CD4-positive, alpha-beta T cell treated with Interleukin-6 at 100 ng/mL for 8 hours (primary cell): ENCODE measurements at regions not wholly inside any gene's neighbourhood (a gene's known extent, or its start where the extent isn't known, plus 50 kb on each side); places are given as distances from the start of the nearest gene placed in this dataset.

Experiments
- DNase-seq: peaks from one replicate; pipeline ENCODE4 v3.0.0-alpha.2; 2020; ENCODE audit warnings: mixed read lengths, low spot score

GRCh38 chr4:63049726-63050125 lies 1359.5 kb downstream of the TECRL start:
- no peak for DNase-seq

GRCh38 chr4:63049278-63049677 lies 1360.0 kb downstream of the TECRL start:
- no peak for DNase-seq

GRCh38 chr4:63036159-63036866 lies 1372.9 kb downstream of the TECRL start:
- DNase-seq: no peak

GRCh38 chr4:63029380-63029779 lies 1379.9 kb downstream of the TECRL start:
- no peak for DNase-seq

- no peak for DNase-seq
Observed at GRCh38 chr4:63020661-63021060, 1388.6 kb downstream of the TECRL start.

- no peak for DNase-seq
Observed at GRCh38 chr4:63017300-63017699, 1392.0 kb downstream of the TECRL start.

- no peak for DNase-seq
Observed at GRCh38 chr4:62970846-62971245, 1438.4 kb downstream of the TECRL start.

GRCh38 chr4:62960415-62960814 lies 1448.8 kb downstream of the TECRL start:
- no peak for DNase-seq

GRCh38 chr4:62953752-62954151 lies 1455.5 kb downstream of the TECRL start:
- DNase-seq: no peak

- no peak for DNase-seq
Observed at GRCh38 chr4:62952366-62952765, 1456.9 kb downstream of the TECRL start.

- DNase-seq: no peak
Observed at GRCh38 chr4:62948108-62948507, 1461.1 kb downstream of the TECRL start.

- DNase-seq: no peak
Observed at GRCh38 chr4:62940229-62940628, 1469.0 kb downstream of the TECRL start.

GRCh38 chr4:62930884-62931283 lies 1478.4 kb downstream of the TECRL start:
- DNase-seq: no peak

GRCh38 chr4:62928483-62928882 lies 1480.8 kb downstream of the TECRL start:
- DNase-seq: no peak

GRCh38 chr4:62927574-62927973 lies 1481.7 kb downstream of the TECRL start:
- no peak for DNase-seq

- DNase-seq: no peak
Observed at GRCh38 chr4:62923783-62924182, 1485.5 kb downstream of the TECRL start.

- no peak for DNase-seq
Observed at GRCh38 chr4:62917649-62918048, 1491.6 kb downstream of the TECRL start.

- DNase-seq: no peak
Observed at GRCh38 chr4:62914758-62915157, 1494.5 kb downstream of the TECRL start.

- DNase-seq: no peak
Observed at GRCh38 chr4:62913065-62913464, 1496.2 kb downstream of the TECRL start.

- DNase-seq: no peak
Observed at GRCh38 chr4:62912531-62912930, 1496.7 kb downstream of the TECRL start.

GRCh38 chr4:62909238-62909637 lies 1500.0 kb downstream of the TECRL start:
- DNase-seq: no peak

GRCh38 chr4:62901101-62901500 lies 1508.1 kb downstream of the TECRL start:
- DNase-seq: no peak

- DNase-seq: no peak
Observed at GRCh38 chr4:62899646-62900364, 1509.4 kb downstream of the TECRL start.

- DNase-seq: no peak
Observed at GRCh38 chr4:62898115-62898514, 1511.1 kb downstream of the TECRL start.
